Endothelial cell of umbilical vein (primary cell): ENCODE measurements at regions not wholly inside any gene's neighbourhood (a gene's known extent, or its start where the extent isn't known, plus 50 kb on each side); places are given as distances from the start of the nearest gene placed in this dataset.

ENCODE experiments used
- JUN ChIP-seq: IDR thresholded peaks from 2 replicates; pipeline ENCODE4 v1.6.1; 2011; ENCODE audit warnings: borderline replicate concordance, low read depth; ENCODE audit not compliant: insufficient read length, insufficient read depth
- MYC ChIP-seq: IDR thresholded peaks from one replicate; pipeline ENCODE4 v1.6.1; 2011; ENCODE audit warnings: mild to moderate bottlenecking, low read depth, low read length
- POLR2AphosphoS5 ChIP-seq: IDR thresholded peaks from 2 replicates; pipeline ENCODE4 v1.6.1; 2012; ENCODE audit warnings: low read depth, mild to moderate bottlenecking, control low read depth, low read length, moderate library complexity; ENCODE audit not compliant: insufficient read depth
- TF ChIP-seq, protein P1 (sequence below), 2 donors: IDR thresholded peaks; 1 replicate in 1 of 2; 2 replicates in 1 of 2; pipeline ENCODE4 v1.5.1; 2011; ENCODE audit warnings: low read length in 2 of 2, mild to moderate bottlenecking in 2 of 2, moderate library complexity in 2 of 2, control low read depth in 1 of 2, inconsistent platforms in 1 of 2, low read depth in 1 of 2; ENCODE audit not compliant: insufficient read depth in 1 of 2; ENCODE audit errors: extremely low read depth in 1 of 2

DNA sequence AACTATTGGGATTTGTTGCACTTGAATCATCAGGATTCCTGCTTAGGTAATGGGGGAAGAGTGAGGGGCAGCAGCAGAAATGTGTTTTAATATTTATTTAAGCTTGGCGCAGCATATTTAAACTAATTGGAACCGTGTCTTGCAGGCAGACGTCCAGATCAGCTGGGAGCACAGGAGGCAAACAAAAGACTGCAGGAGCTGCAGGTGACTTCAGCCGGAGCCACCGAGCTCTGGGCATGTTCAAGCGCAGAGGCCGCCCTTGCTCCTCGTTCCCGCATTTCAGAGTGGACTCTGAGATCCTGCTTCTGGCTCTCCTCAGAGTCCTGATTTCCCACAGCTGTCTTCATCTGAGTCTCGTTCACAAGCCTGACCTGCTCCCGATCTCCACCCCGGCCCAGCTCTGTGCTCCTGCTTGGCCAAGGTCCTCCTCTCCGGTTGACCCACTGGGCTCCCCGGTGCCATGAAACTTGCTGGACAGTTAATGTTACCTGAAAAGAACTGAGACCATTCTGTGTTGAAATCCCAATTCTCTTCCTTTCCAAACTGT, 475.5 kb downstream of the SOX11 start:
- TF ChIP-seq, protein P1, sequence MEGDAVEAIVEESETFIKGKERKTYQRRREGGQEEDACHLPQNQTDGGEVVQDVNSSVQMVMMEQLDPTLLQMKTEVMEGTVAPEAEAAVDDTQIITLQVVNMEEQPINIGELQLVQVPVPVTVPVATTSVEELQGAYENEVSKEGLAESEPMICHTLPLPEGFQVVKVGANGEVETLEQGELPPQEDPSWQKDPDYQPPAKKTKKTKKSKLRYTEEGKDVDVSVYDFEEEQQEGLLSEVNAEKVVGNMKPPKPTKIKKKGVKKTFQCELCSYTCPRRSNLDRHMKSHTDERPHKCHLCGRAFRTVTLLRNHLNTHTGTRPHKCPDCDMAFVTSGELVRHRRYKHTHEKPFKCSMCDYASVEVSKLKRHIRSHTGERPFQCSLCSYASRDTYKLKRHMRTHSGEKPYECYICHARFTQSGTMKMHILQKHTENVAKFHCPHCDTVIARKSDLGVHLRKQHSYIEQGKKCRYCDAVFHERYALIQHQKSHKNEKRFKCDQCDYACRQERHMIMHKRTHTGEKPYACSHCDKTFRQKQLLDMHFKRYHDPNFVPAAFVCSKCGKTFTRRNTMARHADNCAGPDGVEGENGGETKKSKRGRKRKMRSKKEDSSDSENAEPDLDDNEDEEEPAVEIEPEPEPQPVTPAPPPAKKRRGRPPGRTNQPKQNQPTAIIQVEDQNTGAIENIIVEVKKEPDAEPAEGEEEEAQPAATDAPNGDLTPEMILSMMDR (IDR thresholded peaks at IDR 0.05; ENCODE audit: extremely low read depth in 1 of 2, insufficient read depth in 1 of 2, low read depth in 1 of 2, low read length in 2 of 2): no peak
- no peak for TF ChIP-seq JUN
- TF ChIP-seq POLR2AphosphoS5: no peak
- no peak for TF ChIP-seq MYC
